PFSK-1 (cell line): ENCODE measurements at regions not wholly inside any gene's neighbourhood (a gene's known extent, or its start where the extent isn't known, plus 50 kb on each side); places are given as distances from the start of the nearest gene placed in this dataset.

Experiments
- FOXP2 ChIP-seq: optimal IDR thresholded peaks from 2 replicates; pipeline ENCODE3; 2011; ENCODE audit warnings: borderline replicate concordance, control low read depth, inconsistent platforms; ENCODE audit not compliant: insufficient read depth; ENCODE audit errors: extremely low read length, extremely low read depth
- POLR2AphosphoS5 ChIP-seq: IDR thresholded peaks from 2 replicates; pipeline ENCODE4 v1.6.1; 2012; ENCODE audit warnings: low read depth, mild to moderate bottlenecking, control low read depth, low read length, moderate library complexity
- REST ChIP-seq, 2 experiments: IDR thresholded peaks; 2 replicates each; pipeline versions ENCODE4 v1.6.1 to v1.8.0; 2011 to 2012; ENCODE audit warnings: low read depth in 2 of 2, low read length in 2 of 2, control low read depth in 1 of 2, inconsistent platforms in 1 of 2, mild to moderate bottlenecking in 1 of 2, moderate library complexity in 1 of 2; ENCODE audit not compliant: insufficient read depth in 1 of 2
- SIN3A ChIP-seq: IDR thresholded peaks from 2 replicates; pipeline ENCODE4 v1.6.1; 2012; ENCODE audit warnings: mild to moderate bottlenecking, low read length, moderate library complexity, borderline replicate concordance; ENCODE audit not compliant: insufficient read depth
- TAF1 ChIP-seq: IDR thresholded peaks from 2 replicates; pipeline ENCODE4 v1.6.1; 2012; ENCODE audit warnings: low read length, control low read depth, borderline replicate concordance; ENCODE audit not compliant: insufficient read depth

- TF ChIP-seq REST (IDR thresholded peaks at IDR 0.05; ENCODE audit: insufficient read depth in 1 of 2, low read depth in 2 of 2, low read length in 2 of 2) (no peak), SIN3A (no peak), TAF1 (no peak), FOXP2 (no peak), POLR2AphosphoS5 (no peak)
Measured at GRCh38 chr1:22379566-22379965, 72.1 kb upstream of the ZBTB40 start.

GRCh38 chr1:22380024-22380785 is 71.4 kb upstream of the ZBTB40 start:
- no peak for TF ChIP-seq REST (IDR thresholded peaks at IDR 0.05; ENCODE audit: insufficient read depth in 1 of 2, low read depth in 2 of 2, low read length in 2 of 2)
- no peak for TF ChIP-seq FOXP2
- no peak for TF ChIP-seq POLR2AphosphoS5
- no peak for TF ChIP-seq SIN3A
- TF ChIP-seq TAF1: no peak

- TF ChIP-seq SIN3A (no peak), TAF1 (no peak), FOXP2 (no peak), POLR2AphosphoS5 (no peak), REST (IDR thresholded peaks at IDR 0.05; ENCODE audit: insufficient read depth in 1 of 2, low read depth in 2 of 2, low read length in 2 of 2) (no peak)
Measured at GRCh38 chr1:22383526-22384294, 67.9 kb upstream of the ZBTB40 start.

GRCh38 chr1:22385537-22385936 is 66.1 kb upstream of the ZBTB40 start:
- no peak for TF ChIP-seq TAF1
- TF ChIP-seq POLR2AphosphoS5: no peak
- no peak for TF ChIP-seq FOXP2
- TF ChIP-seq REST (IDR thresholded peaks at IDR 0.05; ENCODE audit: insufficient read depth in 1 of 2, low read depth in 2 of 2, low read length in 2 of 2): no peak
- no peak for TF ChIP-seq SIN3A
